Fibroblast of skin of left biceps (primary cell): ENCODE measurements at regions not wholly inside any gene's neighbourhood (a gene's known extent, or its start where the extent isn't known, plus 50 kb on each side); places are given as distances from the start of the nearest gene placed in this dataset.
"Not testable (repeated sequence)": the region's sequence is repeated elsewhere in the genome, so short reads cannot be mapped to it uniquely, and the experiment has no call there.

Experiments used
- DNase-seq, 2 experiments: peaks; one replicate each; pipeline ENCODE4 v3.0.0-alpha.2; 2013; ENCODE audit warnings: low read depth in 2 of 2

DNA sequence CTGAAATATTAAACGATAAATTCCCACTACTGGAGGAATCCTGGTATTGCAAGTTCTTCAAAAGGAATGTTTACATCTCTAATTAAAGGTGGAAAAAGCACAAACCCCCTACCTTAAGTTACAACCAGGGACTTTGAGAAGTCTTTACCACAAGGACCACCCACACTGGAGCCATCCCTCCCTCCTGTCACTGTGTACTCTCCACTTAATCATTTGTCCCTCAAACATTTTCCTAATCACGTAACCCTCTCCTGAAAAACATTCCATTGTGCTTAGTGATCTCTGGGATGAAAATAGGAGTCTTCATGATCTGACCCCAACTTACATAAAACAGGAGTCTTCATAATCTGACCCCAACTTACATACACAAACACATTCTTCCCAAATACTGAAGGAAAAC lies 85.7 kb downstream of the SUCLG1 start:
- no peak for DNase-seq

DNA sequence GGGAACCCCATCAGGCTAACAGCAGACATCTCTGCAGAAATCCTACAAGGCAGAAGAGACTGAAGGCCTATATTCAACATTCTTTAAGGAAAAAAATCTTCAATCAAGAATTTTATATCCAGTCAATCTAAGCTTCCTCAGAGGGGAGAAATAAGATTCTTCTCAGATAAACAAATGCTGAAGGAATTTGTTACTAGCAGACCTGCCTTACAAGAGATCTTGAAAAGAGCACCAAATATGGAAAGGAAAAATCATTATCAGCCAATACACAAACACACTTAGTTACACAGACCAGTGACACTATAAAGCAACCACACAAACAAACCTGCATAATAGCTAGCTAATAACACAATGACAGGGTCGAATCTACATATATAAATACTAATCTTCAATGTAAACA lies 96.5 kb downstream of the SUCLG1 start:
- DNase-seq: no peak

DNA sequence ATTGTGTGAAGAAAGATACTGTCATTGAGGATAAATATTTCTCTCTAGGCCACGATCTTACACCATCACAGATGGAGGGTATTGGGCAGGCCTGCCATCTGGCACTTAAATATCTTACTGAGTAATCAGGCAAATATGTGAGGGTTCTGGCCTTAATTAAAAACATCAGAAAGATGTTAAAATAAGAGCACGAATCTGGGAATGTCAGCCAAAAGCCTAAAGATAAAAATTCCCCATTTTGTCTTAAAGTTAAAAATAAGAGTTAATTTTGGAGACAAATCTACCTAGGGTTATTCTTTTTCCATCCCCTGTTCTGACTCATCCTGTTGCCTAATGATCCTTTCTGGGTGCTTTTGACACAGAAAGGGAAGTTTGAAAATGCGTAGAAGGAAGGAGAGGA lies 121.0 kb downstream of the SUCLG1 start:
- peak; percentile 76 to 79 for DNase-seq

DNA sequence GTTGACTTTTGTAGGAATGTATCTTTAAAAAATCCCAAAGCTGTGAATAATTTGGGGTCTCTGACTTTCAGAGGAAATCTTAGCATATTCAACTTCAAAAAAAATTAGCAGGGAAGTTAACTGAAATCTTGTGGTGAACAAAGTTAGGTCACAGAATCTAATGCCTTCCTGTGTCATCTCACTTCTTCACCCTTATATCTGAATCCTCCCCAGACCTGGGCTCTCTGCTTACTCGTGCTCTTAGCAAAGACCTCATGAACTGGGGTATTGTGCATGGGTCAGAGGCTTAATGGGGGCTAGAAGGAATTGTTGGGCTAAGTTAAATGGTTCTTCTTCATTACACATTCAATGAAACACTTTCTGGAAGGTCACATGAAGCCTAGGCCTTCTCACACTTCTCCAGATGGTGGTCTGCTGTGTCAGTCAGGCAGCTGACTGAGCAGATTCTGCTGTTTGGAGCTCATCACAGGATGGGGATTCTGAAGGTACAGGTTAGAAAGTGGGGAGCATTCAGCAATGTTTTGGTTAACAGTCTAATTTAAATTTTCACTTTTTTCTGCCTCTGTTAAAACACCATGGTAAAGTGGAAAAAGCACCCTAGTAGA lies 131.3 kb downstream of the SUCLG1 start:
- no peak for DNase-seq

DNA sequence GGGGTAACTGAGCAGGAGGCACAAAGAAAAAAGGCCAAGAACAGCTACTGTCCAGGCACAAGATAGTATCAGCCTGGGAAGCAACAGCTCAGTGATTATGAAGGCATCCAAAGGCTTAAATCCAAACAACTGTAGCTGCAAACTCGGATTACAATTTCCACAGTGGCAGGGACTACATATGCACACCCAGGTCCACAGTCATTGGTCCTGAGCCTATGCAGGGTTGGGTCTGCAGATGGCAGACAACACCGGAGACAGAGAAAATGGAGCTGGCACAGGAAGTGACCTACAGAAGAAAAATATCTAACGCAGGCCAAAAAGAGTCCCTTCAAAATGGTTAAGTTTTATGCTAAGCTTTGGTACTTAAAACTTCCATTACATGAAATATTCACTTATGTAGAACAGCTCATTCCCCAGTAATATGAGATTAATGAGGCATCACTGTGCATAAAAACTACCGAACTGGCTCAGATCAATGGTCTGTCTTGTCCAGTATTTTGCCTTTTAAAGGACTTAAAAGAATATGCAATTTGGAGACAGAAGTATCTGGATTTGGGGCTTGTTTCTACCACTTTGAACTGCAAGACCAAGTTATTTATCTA lies 132.1 kb downstream of the SUCLG1 start:
- no peak for DNase-seq

DNA sequence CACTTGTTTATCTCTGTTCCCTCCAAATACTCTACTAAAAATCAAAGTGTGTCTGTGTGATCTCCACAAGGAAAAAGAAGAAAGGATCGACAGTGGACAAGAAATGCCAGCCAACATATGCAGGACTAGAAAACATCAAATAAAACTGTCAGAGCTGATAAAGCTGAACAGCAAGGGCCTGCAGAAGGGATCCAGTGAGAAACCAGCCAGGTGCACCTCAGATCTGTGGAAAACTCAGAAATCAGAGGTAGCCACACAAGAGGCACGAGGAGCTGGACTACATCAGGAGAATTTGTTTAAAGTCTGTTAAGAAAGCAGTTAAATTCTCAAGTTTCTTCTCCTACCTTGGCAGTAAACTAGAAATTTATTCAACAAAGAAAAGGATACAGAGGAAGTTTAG lies 135.2 kb downstream of the SUCLG1 start:
- no peak for DNase-seq

- DNase-seq: no peak
These were observed 138.1 kb downstream of the SUCLG1 start for GRCh38 chr2:84320940-84321339.

GRCh38 chr2:84319581-84319980 lies 139.5 kb downstream of the SUCLG1 start:
- no peak for DNase-seq

GRCh38 chr2:84317135-84317534 lies 141.9 kb downstream of the SUCLG1 start:
- no peak for DNase-seq

DNA sequence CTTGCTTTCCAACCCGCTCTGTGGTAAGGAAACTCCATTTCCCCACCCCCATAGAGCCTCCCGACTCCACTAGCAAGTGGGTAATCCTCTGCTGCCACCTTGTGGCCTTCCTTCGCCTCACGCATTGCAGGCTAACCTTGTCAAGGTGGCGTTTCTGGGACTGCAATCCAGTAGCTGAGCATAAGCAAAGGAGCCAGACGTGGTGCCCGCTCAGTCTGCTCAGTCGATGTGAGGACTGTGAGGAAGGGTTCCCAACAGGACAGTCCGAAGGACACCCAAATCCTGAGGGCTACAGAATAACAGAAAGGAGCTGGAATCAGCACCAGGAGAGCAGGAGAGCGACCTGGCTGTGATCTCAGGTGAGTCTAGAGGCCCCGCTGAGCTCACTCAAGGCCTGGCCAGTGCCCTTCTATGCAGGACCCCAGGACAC lies 144.2 kb downstream of the SUCLG1 start:
- peak; percentile 30 to 35 for DNase-seq

DNA sequence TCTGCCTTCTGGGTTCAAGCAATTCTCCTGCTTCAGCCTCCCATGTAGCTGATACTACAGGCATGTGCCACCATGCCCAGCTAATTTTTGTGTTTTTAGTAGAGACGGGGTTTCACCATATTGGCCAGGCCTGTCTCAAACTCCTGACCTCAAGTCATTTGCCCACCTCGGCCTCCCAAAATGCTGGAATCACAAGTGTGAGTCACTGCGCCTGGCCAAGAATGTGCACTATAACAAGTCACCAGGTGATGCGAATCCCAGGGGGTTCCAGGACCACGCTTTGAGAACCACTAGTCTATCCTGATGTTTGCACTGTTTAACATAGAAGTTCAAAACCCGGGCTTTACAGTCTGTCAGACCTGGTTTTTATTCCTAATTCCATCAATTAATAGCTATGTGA lies 144.8 kb downstream of the SUCLG1 start:
- no peak for DNase-seq

DNA sequence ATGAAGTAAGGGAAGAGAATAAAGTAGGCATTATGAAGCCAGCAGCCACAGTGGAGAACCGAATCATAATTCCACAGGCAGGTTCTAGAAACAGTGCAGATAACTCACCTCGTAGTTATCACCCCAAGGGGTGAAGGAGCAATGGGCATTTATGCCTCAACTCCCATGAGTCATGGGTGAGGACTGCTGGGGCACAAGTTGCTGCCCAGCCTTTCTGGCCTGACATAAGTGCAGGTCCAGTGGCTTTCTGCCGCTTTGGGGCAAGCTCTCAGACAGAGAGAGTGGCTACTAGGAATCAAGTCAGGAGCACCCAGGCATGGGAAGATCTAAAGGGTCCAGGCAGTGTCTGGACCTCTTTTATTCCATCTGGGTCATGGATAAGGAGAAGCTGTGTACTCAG lies 149.8 kb downstream of the SUCLG1 start:
- DNase-seq: no peak

DNA sequence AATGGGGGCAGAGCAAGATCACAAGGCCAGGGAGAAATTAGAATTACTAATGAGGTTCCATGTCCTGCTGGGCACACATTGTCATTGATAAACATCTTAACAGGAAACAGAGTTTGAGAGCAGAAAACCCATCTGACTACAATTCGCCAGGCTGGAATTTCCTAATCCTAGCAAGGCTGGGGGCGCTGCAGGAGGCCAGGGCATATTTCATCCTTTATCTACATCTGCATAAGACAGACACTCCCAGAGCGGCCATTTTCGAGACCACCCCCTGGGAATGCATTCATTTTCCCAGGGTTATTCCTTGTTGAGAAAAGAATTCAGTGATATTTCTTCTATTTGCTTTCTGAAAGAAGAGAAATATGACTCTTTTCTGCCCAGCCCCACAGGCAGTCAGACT lies 152.7 kb downstream of the SUCLG1 start:
- DNase-seq: no peak

GRCh38 chr2:84302513-84303412 lies 156.3 kb downstream of the SUCLG1 start:
- no peak for DNase-seq

- no peak for DNase-seq
These were observed 157.4 kb downstream of the SUCLG1 start for GRCh38 chr2:84301717-84302116.

- DNase-seq: no peak
These were observed 158.4 kb downstream of the SUCLG1 start for GRCh38 chr2:84300696-84301029.

DNA sequence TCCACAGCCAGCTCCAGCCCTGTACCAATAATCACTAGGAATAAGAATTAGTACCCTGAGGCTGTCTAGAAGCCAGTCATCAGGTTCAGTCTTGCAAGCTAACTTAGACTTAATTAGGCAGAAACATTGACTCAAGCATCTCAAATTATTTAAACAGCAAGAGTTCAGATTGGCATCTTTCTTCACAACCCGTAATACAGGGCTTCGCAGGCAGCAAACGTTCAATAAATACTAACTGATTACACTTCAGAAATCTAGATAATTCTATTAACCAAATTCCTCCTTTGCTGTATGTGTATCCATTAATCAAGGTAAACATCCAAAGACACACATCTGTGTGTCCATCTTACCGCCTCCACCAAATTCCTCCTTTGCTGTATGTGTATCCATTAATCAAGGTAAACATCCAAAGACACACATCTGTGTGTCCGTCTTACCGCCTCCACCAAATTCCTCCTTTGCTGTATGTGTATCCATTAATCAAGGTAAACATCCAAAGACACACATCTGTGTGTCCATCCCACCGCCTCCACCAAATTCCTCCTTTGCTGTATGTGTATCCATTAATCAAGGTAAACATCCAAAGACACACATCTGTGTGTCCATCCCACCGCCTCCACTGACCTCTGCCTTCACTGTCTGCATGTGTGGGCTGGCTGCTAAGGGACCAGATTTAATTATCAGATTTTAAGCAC lies 158.9 kb downstream of the SUCLG1 start:
- DNase-seq: not testable (repeated sequence)

GRCh38 chr2:84299211-84299775 lies 159.8 kb downstream of the SUCLG1 start:
- DNase-seq: no peak

- no peak for DNase-seq
These were observed 161.9 kb downstream of the SUCLG1 start for GRCh38 chr2:84297155-84297554.

- DNase-seq: no peak
These were observed 165.2 kb downstream of the SUCLG1 start for GRCh38 chr2:84293791-84294380.

- DNase-seq: no peak
These were observed 166.5 kb downstream of the SUCLG1 start for GRCh38 chr2:84292545-84292944.

- no peak for DNase-seq
These were observed 168.5 kb downstream of the SUCLG1 start for GRCh38 chr2:84290537-84290936.
